ENCODE measurements at regions not wholly inside any gene's neighbourhood (a gene's known extent, or its start where the extent isn't known, plus 50 kb on each side); places are given as distances from the start of the nearest gene placed in this dataset.
A peak's percentile ranks its signal among the peaks of the same experiment; 100 is the strongest.

GRCh38 chr3:72327008-72327407, 521.2 kb downstream of the SHQ1 start:
- no peak for DNase-seq
- ATAC-seq = no peak

- DNase-seq = no peak
- ATAC-seq = no peak
Observed at GRCh38 chr3:72324253-72324811, 523.9 kb downstream of the SHQ1 start.

GRCh38 chr3:72323773-72324172, 524.5 kb downstream of the SHQ1 start:
- DNase-seq (no peak), ATAC-seq (no peak)

GRCh38 chr3:72322264-72322976, 525.8 kb downstream of the SHQ1 start:
- DNase-seq = no peak
- no peak for ATAC-seq

- DNase-seq (no peak), ATAC-seq (no peak)
Observed at GRCh38 chr3:72320955-72321303, 527.3 kb downstream of the SHQ1 start.

- ATAC-seq (no peak), DNase-seq (no peak)
Observed at GRCh38 chr3:72320095-72320954, 527.9 kb downstream of the SHQ1 start.

GRCh38 chr3:72319194-72320094, 528.8 kb downstream of the SHQ1 start:
- ATAC-seq (no peak), DNase-seq (no peak)

- DNase-seq = no peak
- ATAC-seq = no peak
Observed at GRCh38 chr3:72318504-72319193, 529.6 kb downstream of the SHQ1 start.

GRCh38 chr3:72317491-72317890, 530.8 kb downstream of the SHQ1 start:
- DNase-seq = no peak
- no peak for ATAC-seq

GRCh38 chr3:72316501-72317279, 531.6 kb downstream of the SHQ1 start:
- ATAC-seq (no peak), DNase-seq (no peak)

GRCh38 chr3:72313308-72313707, 528.4 kb upstream of the PROK2 start:
- DNase-seq (no peak), ATAC-seq (no peak)

GRCh38 chr3:72312339-72312738, 527.4 kb upstream of the PROK2 start:
- no peak for DNase-seq
- ATAC-seq = no peak

GRCh38 chr3:72311425-72311824, 526.5 kb upstream of the PROK2 start:
- ATAC-seq = no peak
- DNase-seq = no peak

- ATAC-seq (peak; percentile 63), DNase-seq (peak; percentile 34)
Observed at GRCh38 chr3:72310419-72311380, 525.8 kb upstream of the PROK2 start.

- no peak for ATAC-seq
- no peak for DNase-seq
Observed at GRCh38 chr3:72309661-72310418, 524.9 kb upstream of the PROK2 start.

- DNase-seq (no peak), ATAC-seq (no peak)
Observed at GRCh38 chr3:72308641-72309040, 523.7 kb upstream of the PROK2 start.

GRCh38 chr3:72307438-72308115, 522.6 kb upstream of the PROK2 start:
- DNase-seq = no peak
- ATAC-seq = no peak

GRCh38 chr3:72306800-72307341, 521.9 kb upstream of the PROK2 start:
- no peak for DNase-seq
- no peak for ATAC-seq
